ENCODE measurements at regions not wholly inside any gene's neighbourhood (a gene's known extent, or its start where the extent isn't known, plus 50 kb on each side); places are given as distances from the start of the nearest gene placed in this dataset.

- Histone ChIP-seq H3K9me3 (ENCODE audit: control extremely low read depth in 1 of 5, control insufficient read depth in 4 of 5, insufficient read depth in 2 of 5, low read depth in 1 of 5, low read length in 4 of 5) (peaks cover 0 to 2% (median 0%) of the 10 kb centered on the region in 5 experiments), H3K36me3 (ENCODE audit: control insufficient read depth in 4 of 4, insufficient read depth in 4 of 4, low read length in 3 of 4) (no peaks in the 10 kb centered on the region), H3K4me3 (ENCODE audit: control insufficient read depth in 1 of 7, extremely low read depth in 1 of 7, insufficient read depth in 4 of 7, low read depth in 2 of 7, low read length in 6 of 7) (no peak overlapping the region), H3K4me1 (ENCODE audit: control extremely low read depth in 1 of 4, control insufficient read depth in 4 of 4, insufficient read depth in 4 of 4, low read length in 3 of 4) (no peaks in the 10 kb centered on the region), H3K27me3 (replicated peaks in 2 of 5; ENCODE audit: control insufficient read depth in 4 of 5, insufficient read depth in 5 of 5, low read length in 4 of 5) (no peaks in the 10 kb centered on the region), H3K27ac (ENCODE audit: insufficient read depth in 1 of 2, low read depth in 1 of 2, low read length in 2 of 2, poor library complexity in 1 of 2, severe bottlenecking in 2 of 2) (no peak overlapping the region)
- ChIA-PET POLR2A (no interaction called here), CTCF (no interaction called here)
- DNase-seq = no peak
- WGBS (ENCODE audit: insufficient coverage) = 100% methylated on average over 3 of the region's 4 CpGs
Measured at GRCh38 chr15:35834216-35834830, 288.4 kb upstream of the DPH6 start.

DNA sequence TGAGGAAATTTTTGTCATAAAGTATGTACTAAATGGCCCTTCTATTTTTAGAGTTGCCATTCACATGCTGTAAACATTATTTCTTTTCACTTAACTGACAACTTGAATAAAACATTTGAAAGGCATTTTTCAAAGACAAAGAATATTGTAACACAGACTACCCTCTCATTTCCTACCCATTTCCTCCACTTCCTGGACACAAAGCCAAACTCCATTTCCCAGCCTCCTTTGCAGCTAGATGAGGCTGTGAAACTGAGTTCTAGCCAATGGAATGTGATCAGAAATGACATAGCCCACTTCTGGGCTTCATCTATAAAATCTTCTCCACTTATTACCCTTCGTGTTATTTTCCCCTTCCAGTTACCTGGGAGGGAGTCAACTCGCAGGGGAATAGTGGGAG lies 288.9 kb upstream of the DPH6 start:
- POLR2A ChIA-PET = no interaction called here
- H3K27me3 ChIP-seq (replicated peaks in 2 of 5; ENCODE audit: control insufficient read depth in 4 of 5, insufficient read depth in 5 of 5, low read length in 4 of 5) = peaks cover 0 to 3% (median 0%) of the 10 kb centered on the region in 5 experiments
- H3K4me3 ChIP-seq (ENCODE audit: control insufficient read depth in 1 of 7, extremely low read depth in 1 of 7, insufficient read depth in 4 of 7, low read depth in 2 of 7, low read length in 6 of 7) = no peak overlapping the region
- no peaks in the 10 kb centered on the region for H3K36me3 ChIP-seq (ENCODE audit: control insufficient read depth in 4 of 4, insufficient read depth in 4 of 4, low read length in 3 of 4)
- no peak for DNase-seq
- peaks cover 0 to 2% (median 0%) of the 10 kb centered on the region in 5 experiments for H3K9me3 ChIP-seq (ENCODE audit: control extremely low read depth in 1 of 5, control insufficient read depth in 4 of 5, insufficient read depth in 2 of 5, low read depth in 1 of 5, low read length in 4 of 5)
- no peak overlapping the region for H3K27ac ChIP-seq (ENCODE audit: insufficient read depth in 1 of 2, low read depth in 1 of 2, low read length in 2 of 2, poor library complexity in 1 of 2, severe bottlenecking in 2 of 2)
- H3K4me1 ChIP-seq (ENCODE audit: control extremely low read depth in 1 of 4, control insufficient read depth in 4 of 4, insufficient read depth in 4 of 4, low read length in 3 of 4) = no peaks in the 10 kb centered on the region
- 100% methylated on average over 1 of the region's 2 CpGs for WGBS (ENCODE audit: insufficient coverage)
- CTCF ChIA-PET = no interaction called here

DNA sequence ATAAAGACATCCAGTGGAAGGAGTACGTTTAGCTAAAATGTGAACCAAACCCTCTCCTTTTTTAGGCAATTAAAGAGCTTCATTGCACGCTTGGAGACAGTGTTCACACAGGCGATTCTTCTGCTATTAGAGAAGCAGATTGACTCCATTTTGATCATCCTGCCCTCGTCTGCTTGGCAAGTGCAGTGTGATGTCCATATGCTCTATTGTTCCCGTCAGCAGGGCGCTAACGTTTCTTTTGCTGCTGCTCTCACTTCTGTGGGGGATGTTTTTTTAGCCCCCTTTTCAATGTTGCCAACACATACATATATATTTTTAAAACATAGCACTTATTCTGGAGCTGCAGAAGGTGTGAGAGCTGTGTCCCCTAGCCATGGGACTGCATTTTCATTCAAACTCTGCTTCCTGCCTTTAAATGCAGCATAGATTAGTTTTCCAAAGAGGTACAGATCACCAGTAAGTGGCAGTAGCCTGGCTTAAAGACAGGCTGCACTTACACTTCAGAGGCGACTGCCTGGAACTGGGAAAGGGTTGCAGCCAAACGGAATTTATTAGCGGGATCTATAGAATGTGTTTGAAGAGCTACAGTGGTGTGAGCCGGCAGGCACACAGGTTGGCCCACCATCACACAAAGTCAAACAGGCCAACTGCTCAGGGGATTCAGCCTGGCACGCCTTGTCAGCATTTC lies 292.6 kb upstream of the DPH6 start:
- CTCF ChIA-PET = no interaction called here
- POLR2A ChIA-PET = no interaction called here
- no peak overlapping the region for H3K27ac ChIP-seq (ENCODE audit: insufficient read depth in 1 of 2, low read depth in 1 of 2, low read length in 2 of 2, poor library complexity in 1 of 2, severe bottlenecking in 2 of 2)

DNA sequence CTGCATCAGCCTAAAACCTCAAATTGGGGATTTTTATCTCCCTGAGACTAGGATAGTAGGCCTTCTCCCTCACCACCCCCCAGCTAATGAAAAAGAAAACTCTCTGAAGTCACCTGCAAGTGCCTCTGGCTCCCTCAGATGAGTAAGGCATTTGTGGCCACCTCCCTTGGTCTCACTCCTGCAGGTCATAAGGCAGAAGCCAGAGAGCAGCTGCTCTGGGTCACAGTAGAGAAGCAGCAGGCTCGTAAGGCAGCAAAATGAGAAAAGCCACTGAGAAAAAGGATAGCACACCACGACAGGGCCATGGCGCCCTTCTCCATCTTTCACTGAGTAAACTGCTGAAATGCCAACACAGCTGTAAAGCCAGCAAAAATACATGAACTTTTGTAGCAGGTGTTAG lies 296.7 kb upstream of the DPH6 start:
- Histone ChIP-seq H3K4me1 (ENCODE audit: control extremely low read depth in 1 of 4, control insufficient read depth in 4 of 4, insufficient read depth in 4 of 4, low read length in 3 of 4) (no peaks in the 10 kb centered on the region), H3K27me3 (replicated peaks in 2 of 5; ENCODE audit: control insufficient read depth in 4 of 5, insufficient read depth in 5 of 5, low read length in 4 of 5) (peaks cover 0 to 3% (median 0%) of the 10 kb centered on the region in 5 experiments), H3K4me3 (ENCODE audit: control insufficient read depth in 1 of 7, extremely low read depth in 1 of 7, insufficient read depth in 4 of 7, low read depth in 2 of 7, low read length in 6 of 7) (no peak overlapping the region), H3K36me3 (ENCODE audit: control insufficient read depth in 4 of 4, insufficient read depth in 4 of 4, low read length in 3 of 4) (no peaks in the 10 kb centered on the region), H3K9me3 (ENCODE audit: control extremely low read depth in 1 of 5, control insufficient read depth in 4 of 5, insufficient read depth in 2 of 5, low read depth in 1 of 5, low read length in 4 of 5) (no peaks in the 10 kb centered on the region), H3K27ac (ENCODE audit: insufficient read depth in 1 of 2, low read depth in 1 of 2, low read length in 2 of 2, poor library complexity in 1 of 2, severe bottlenecking in 2 of 2) (no peak overlapping the region)
- POLR2A ChIA-PET = no interaction called here
- CTCF ChIA-PET = interaction anchor here (0.7 kb wide), 1 partner anchor 13 kb away, joined by 3 read pairs; no protein-coding TSS in a partner anchor
- 93% methylated on average over 3 of the region's 3 CpGs for WGBS (ENCODE audit: insufficient coverage)
- no peak for DNase-seq

More for the DNA sequence above, 292.6 kb upstream of the DPH6 start:
- no peaks in the 10 kb centered on the region for H3K4me1 ChIP-seq (ENCODE audit: control extremely low read depth in 1 of 4, control insufficient read depth in 4 of 4, insufficient read depth in 4 of 4, low read length in 3 of 4)
- H3K4me3 ChIP-seq (ENCODE audit: control insufficient read depth in 1 of 7, extremely low read depth in 1 of 7, insufficient read depth in 4 of 7, low read depth in 2 of 7, low read length in 6 of 7) = no peak overlapping the region
- 98% methylated on average over 12 of the region's 12 CpGs for whole genome bisulfite sequencing (ENCODE audit: insufficient coverage)
- peaks cover 0 to 3% (median 0%) of the 10 kb centered on the region in 5 experiments for H3K27me3 ChIP-seq (replicated peaks in 2 of 5; ENCODE audit: control insufficient read depth in 4 of 5, insufficient read depth in 5 of 5, low read length in 4 of 5)
- no peaks in the 10 kb centered on the region for H3K9me3 ChIP-seq (ENCODE audit: control extremely low read depth in 1 of 5, control insufficient read depth in 4 of 5, insufficient read depth in 2 of 5, low read depth in 1 of 5, low read length in 4 of 5)
- DNase-seq = no peak
- H3K36me3 ChIP-seq (ENCODE audit: control insufficient read depth in 4 of 4, insufficient read depth in 4 of 4, low read length in 3 of 4) = no peaks in the 10 kb centered on the region

- ChIA-PET CTCF (no interaction called here), POLR2A (no interaction called here)
- Histone ChIP-seq H3K36me3 (ENCODE audit: control insufficient read depth in 4 of 4, insufficient read depth in 4 of 4, low read length in 3 of 4) (no peaks in the 10 kb centered on the region), H3K4me3 (ENCODE audit: control insufficient read depth in 1 of 7, extremely low read depth in 1 of 7, insufficient read depth in 4 of 7, low read depth in 2 of 7, low read length in 6 of 7) (no peak overlapping the region), H3K9me3 (ENCODE audit: control extremely low read depth in 1 of 5, control insufficient read depth in 4 of 5, insufficient read depth in 2 of 5, low read depth in 1 of 5, low read length in 4 of 5) (no peaks in the 10 kb centered on the region), H3K27me3 (replicated peaks in 2 of 5; ENCODE audit: control insufficient read depth in 4 of 5, insufficient read depth in 5 of 5, low read length in 4 of 5) (peaks cover 0 to 3% (median 0%) of the 10 kb centered on the region in 5 experiments), H3K4me1 (ENCODE audit: control extremely low read depth in 1 of 4, control insufficient read depth in 4 of 4, insufficient read depth in 4 of 4, low read length in 3 of 4) (no peaks in the 10 kb centered on the region), H3K27ac (ENCODE audit: insufficient read depth in 1 of 2, low read depth in 1 of 2, low read length in 2 of 2, poor library complexity in 1 of 2, severe bottlenecking in 2 of 2) (no peak overlapping the region)
- 85% methylated on average over 2 of the region's 2 CpGs for WGBS (ENCODE audit: insufficient coverage)
- no peak for DNase-seq
Measured at GRCh38 chr15:35843498-35843897, 297.5 kb upstream of the DPH6 start.

GRCh38 chr15:35850284-35850683 lies 304.3 kb upstream of the DPH6 start:
- POLR2A ChIA-PET = no interaction called here
- no peak for DNase-seq
- Histone ChIP-seq H3K4me1 (ENCODE audit: control extremely low read depth in 1 of 4, control insufficient read depth in 4 of 4, insufficient read depth in 4 of 4, low read length in 3 of 4) (no peaks in the 10 kb centered on the region), H3K27ac (ENCODE audit: insufficient read depth in 1 of 2, low read depth in 1 of 2, low read length in 2 of 2, poor library complexity in 1 of 2, severe bottlenecking in 2 of 2) (no peak overlapping the region), H3K9me3 (ENCODE audit: control extremely low read depth in 1 of 5, control insufficient read depth in 4 of 5, insufficient read depth in 2 of 5, low read depth in 1 of 5, low read length in 4 of 5) (no peaks in the 10 kb centered on the region), H3K4me3 (ENCODE audit: control insufficient read depth in 1 of 7, extremely low read depth in 1 of 7, insufficient read depth in 4 of 7, low read depth in 2 of 7, low read length in 6 of 7) (no peak overlapping the region), H3K36me3 (ENCODE audit: control insufficient read depth in 4 of 4, insufficient read depth in 4 of 4, low read length in 3 of 4) (no peaks in the 10 kb centered on the region), H3K27me3 (replicated peaks in 2 of 5; ENCODE audit: control insufficient read depth in 4 of 5, insufficient read depth in 5 of 5, low read length in 4 of 5) (no peaks in the 10 kb centered on the region)
- WGBS (ENCODE audit: insufficient coverage) = 100% methylated on average over 1 of the region's 2 CpGs
- CTCF ChIA-PET = no interaction called here

- no peaks in the 10 kb centered on the region for H3K4me1 ChIP-seq (ENCODE audit: control extremely low read depth in 1 of 4, control insufficient read depth in 4 of 4, insufficient read depth in 4 of 4, low read length in 3 of 4)
- no peaks in the 10 kb centered on the region for H3K9me3 ChIP-seq (ENCODE audit: control extremely low read depth in 1 of 5, control insufficient read depth in 4 of 5, insufficient read depth in 2 of 5, low read depth in 1 of 5, low read length in 4 of 5)
- H3K4me3 ChIP-seq (ENCODE audit: control insufficient read depth in 1 of 7, extremely low read depth in 1 of 7, insufficient read depth in 4 of 7, low read depth in 2 of 7, low read length in 6 of 7) = no peak overlapping the region
- ChIA-PET POLR2A (no interaction called here), CTCF (no interaction called here)
- no peaks in the 10 kb centered on the region for H3K36me3 ChIP-seq (ENCODE audit: control insufficient read depth in 4 of 4, insufficient read depth in 4 of 4, low read length in 3 of 4)
- H3K27ac ChIP-seq (ENCODE audit: insufficient read depth in 1 of 2, low read depth in 1 of 2, low read length in 2 of 2, poor library complexity in 1 of 2, severe bottlenecking in 2 of 2) = no peak overlapping the region
- 100% methylated on average over 1 of the region's 1 CpG for WGBS (ENCODE audit: insufficient coverage)
- no peaks in the 10 kb centered on the region for H3K27me3 ChIP-seq (replicated peaks in 2 of 5; ENCODE audit: control insufficient read depth in 4 of 5, insufficient read depth in 5 of 5, low read length in 4 of 5)
- DNase-seq = no peak
Measured at GRCh38 chr15:35851491-35851890, 305.5 kb upstream of the DPH6 start.

All from common myeloid progenitor, CD34-positive (primary cell).